ENCODE measurements at regions not wholly inside any gene's neighbourhood (a gene's known extent, or its start where the extent isn't known, plus 50 kb on each side); places are given as distances from the start of the nearest gene placed in this dataset.

DNA sequence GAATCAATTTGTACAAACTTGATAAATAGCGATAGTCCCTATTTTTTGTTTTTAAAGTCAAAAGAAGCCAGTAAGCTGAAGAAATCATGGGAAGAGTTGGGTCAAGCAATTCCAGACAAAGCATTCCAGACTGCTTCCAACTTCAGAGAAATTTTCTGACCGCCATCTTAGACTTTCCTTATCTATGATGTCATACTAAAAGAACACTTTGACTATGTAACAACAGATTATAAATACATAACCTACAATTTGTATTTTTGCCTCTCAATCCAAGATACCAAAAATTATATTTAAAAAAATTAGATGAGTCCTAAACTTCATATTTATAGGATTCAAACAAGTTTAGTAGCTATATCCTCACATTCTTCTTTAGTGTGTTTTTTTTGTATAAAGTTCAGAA lies 286.2 kb upstream of the KCNH8 start:
- TF ChIP-seq, protein P1, sequence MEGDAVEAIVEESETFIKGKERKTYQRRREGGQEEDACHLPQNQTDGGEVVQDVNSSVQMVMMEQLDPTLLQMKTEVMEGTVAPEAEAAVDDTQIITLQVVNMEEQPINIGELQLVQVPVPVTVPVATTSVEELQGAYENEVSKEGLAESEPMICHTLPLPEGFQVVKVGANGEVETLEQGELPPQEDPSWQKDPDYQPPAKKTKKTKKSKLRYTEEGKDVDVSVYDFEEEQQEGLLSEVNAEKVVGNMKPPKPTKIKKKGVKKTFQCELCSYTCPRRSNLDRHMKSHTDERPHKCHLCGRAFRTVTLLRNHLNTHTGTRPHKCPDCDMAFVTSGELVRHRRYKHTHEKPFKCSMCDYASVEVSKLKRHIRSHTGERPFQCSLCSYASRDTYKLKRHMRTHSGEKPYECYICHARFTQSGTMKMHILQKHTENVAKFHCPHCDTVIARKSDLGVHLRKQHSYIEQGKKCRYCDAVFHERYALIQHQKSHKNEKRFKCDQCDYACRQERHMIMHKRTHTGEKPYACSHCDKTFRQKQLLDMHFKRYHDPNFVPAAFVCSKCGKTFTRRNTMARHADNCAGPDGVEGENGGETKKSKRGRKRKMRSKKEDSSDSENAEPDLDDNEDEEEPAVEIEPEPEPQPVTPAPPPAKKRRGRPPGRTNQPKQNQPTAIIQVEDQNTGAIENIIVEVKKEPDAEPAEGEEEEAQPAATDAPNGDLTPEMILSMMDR (IDR thresholded peaks at IDR 0.05): no peak
- TF ChIP-seq POLR2A (IDR thresholded peaks at IDR 0.05): no peak

Measured in ovary (tissue), 3 donors.